Common myeloid progenitor, CD34-positive (primary cell): ENCODE measurements at regions not wholly inside any gene's neighbourhood (a gene's known extent, or its start where the extent isn't known, plus 50 kb on each side); places are given as distances from the start of the nearest gene placed in this dataset.

ENCODE experiments used
- CTCF ChIA-PET: fragments of 350-600 bp; sonication (Branson Sonifier 250); formaldehyde crosslinking; loops from one replicate; lab custom pipeline; 2021; ENCODE audit warnings: antibody characterized with exemption; lab: Charles Lee
- POLR2A ChIA-PET: fragments of 350-600 bp; sonication (Branson Sonifier 250); formaldehyde crosslinking; loops from one replicate; lab custom pipeline; 2021; ENCODE audit warnings: antibody characterized with exemption; lab: Charles Lee
- DNase-seq, 3 donors: peaks; one replicate each; pipeline versions ENCODE4 v3.0.0 to v3.0.0-alpha.2; 2013
- H3K27ac ChIP-seq, 2 experiments: 1 replicate in 1 of 2; 2 replicates in 1 of 2; pipeline ENCODE4 v1.7.0; 2013; ENCODE audit warnings: inconsistent platforms in 2 of 2, low read length in 2 of 2, mild to moderate bottlenecking in 2 of 2, low read depth in 1 of 2, moderate library complexity in 1 of 2; ENCODE audit not compliant: severe bottlenecking in 2 of 2, insufficient read depth in 1 of 2, poor library complexity in 1 of 2
- H3K27me3 ChIP-seq, 5 experiments: replicated peaks in 2 of 5; 1 replicate in 3 of 5; 2 replicates in 2 of 5; pipeline versions ENCODE4 v1.6.1 to v1.7.0; 2013; ENCODE audit warnings: low read length in 4 of 5, mild to moderate bottlenecking in 2 of 5, moderate library complexity in 2 of 5, inconsistent platforms in 1 of 5; ENCODE audit not compliant: insufficient read depth in 5 of 5, control insufficient read depth in 4 of 5
- H3K36me3 ChIP-seq, 4 experiments: 1 replicate in 2 of 4; 2 replicates in 2 of 4; pipeline versions ENCODE4 v1.6.1 to v1.7.0; 2013; ENCODE audit warnings: low read length in 3 of 4, control low read depth in 1 of 4, mild to moderate bottlenecking in 1 of 4; ENCODE audit not compliant: control insufficient read depth in 4 of 4, insufficient read depth in 4 of 4
- H3K4me1 ChIP-seq, 4 experiments: 1 replicate in 3 of 4; 2 replicates in 1 of 4; pipeline versions ENCODE4 v1.6.1 to v1.7.1; 2013; ENCODE audit warnings: low read length in 3 of 4, mild to moderate bottlenecking in 3 of 4, control low read depth in 1 of 4, inconsistent platforms in 1 of 4, moderate library complexity in 1 of 4; ENCODE audit not compliant: control insufficient read depth in 4 of 4, insufficient read depth in 4 of 4; ENCODE audit errors: control extremely low read depth in 1 of 4
- H3K4me3 ChIP-seq, 7 experiments: 1 replicate in 4 of 7; 2 replicates in 3 of 7; pipeline versions ENCODE4 v1.5.1 to v1.7.0; 2013; ENCODE audit warnings: mild to moderate bottlenecking in 7 of 7, low read length in 6 of 7, moderate library complexity in 6 of 7, inconsistent platforms in 2 of 7, low read depth in 2 of 7, control low read depth in 1 of 7; ENCODE audit not compliant: insufficient read depth in 4 of 7, control insufficient read depth in 1 of 7; ENCODE audit errors: extremely low read depth in 1 of 7
- H3K9me3 ChIP-seq, 5 experiments: 1 replicate in 4 of 5; 2 replicates in 1 of 5; pipeline versions ENCODE4 v1.6.1 to v1.7.1; 2013; ENCODE audit warnings: low read length in 4 of 5, mild to moderate bottlenecking in 2 of 5, inconsistent platforms in 1 of 5, low read depth in 1 of 5, moderate library complexity in 1 of 5; ENCODE audit not compliant: control insufficient read depth in 4 of 5, insufficient read depth in 2 of 5; ENCODE audit errors: control extremely low read depth in 1 of 5
- WGBS: methylation state at CpG from one replicate; pipeline ENCODE4 v1.1.5; 2013; ENCODE audit not compliant: insufficient coverage; 5-methylcytosine and 5-hydroxymethylcytosine counted together

- Histone ChIP-seq H3K4me3 (no peak overlapping the region), H3K4me1 (no peaks in the 10 kb centered on the region), H3K36me3 (no peaks in the 10 kb centered on the region), H3K27ac (no peak overlapping the region), H3K27me3 (peaks cover 0 to 2% (median 0%) of the 10 kb centered on the region in 5 experiments), H3K9me3 (no peaks in the 10 kb centered on the region)
- POLR2A ChIA-PET, result no interaction called here
- CTCF ChIA-PET, result interaction anchor here (1.2 kb wide), 1 partner anchor 19 kb away, joined by 3 read pairs; no protein-coding TSS in a partner anchor
- WGBS, result 100% methylated on average over 1 of the region's 4 CpGs
- no peak for DNase-seq
Observed at GRCh38 chr9:14517154-14517906, 175.9 kb downstream of the ZDHHC21 start.

- CTCF ChIA-PET, result no interaction called here
- Histone ChIP-seq H3K4me1 (no peaks in the 10 kb centered on the region), H3K27ac (no peak overlapping the region), H3K27me3 (peaks cover 0 to 2% (median 0%) of the 10 kb centered on the region in 5 experiments), H3K4me3 (no peak overlapping the region), H3K9me3 (no peaks in the 10 kb centered on the region), H3K36me3 (no peaks in the 10 kb centered on the region)
- WGBS, result no CpG with 5 or more reads among the region's 2 CpGs
- DNase-seq, result no peak
- POLR2A ChIA-PET, result no interaction called here
Observed at GRCh38 chr9:14516656-14517055, 176.6 kb downstream of the ZDHHC21 start.

- Histone ChIP-seq H3K27me3 (no peaks in the 10 kb centered on the region), H3K27ac (peak overlapping the region in 1 of 2 experiments; percentile 3), H3K4me3 (no peak overlapping the region), H3K9me3 (no peaks in the 10 kb centered on the region), H3K36me3 (no peaks in the 10 kb centered on the region), H3K4me1 (no peaks in the 10 kb centered on the region)
- 98% methylated on average over 15 of the region's 16 CpGs for WGBS
- ChIA-PET POLR2A (no interaction called here), CTCF (no interaction called here)
- DNase-seq, result no peak
Observed at GRCh38 chr9:14515571-14516198, 177.5 kb downstream of the ZDHHC21 start.

- POLR2A ChIA-PET, result no interaction called here
- 50% methylated on average over 4 of the region's 4 CpGs for WGBS
- CTCF ChIA-PET, result no interaction called here
- Histone ChIP-seq H3K27me3 (no peaks in the 10 kb centered on the region), H3K9me3 (no peaks in the 10 kb centered on the region), H3K4me1 (no peaks in the 10 kb centered on the region), H3K36me3 (no peaks in the 10 kb centered on the region), H3K27ac (no peak overlapping the region), H3K4me3 (no peak overlapping the region)
- DNase-seq, result peak in 1 of 3 donors; percentile 2
Observed at GRCh38 chr9:14515049-14515448, 178.2 kb downstream of the ZDHHC21 start.

GRCh38 chr9:14512942-14513341 is 180.3 kb downstream of the ZDHHC21 start:
- ChIA-PET POLR2A (no interaction called here), CTCF (no interaction called here)
- Histone ChIP-seq H3K27me3 (no peaks in the 10 kb centered on the region), H3K27ac (no peak overlapping the region), H3K4me1 (no peaks in the 10 kb centered on the region), H3K9me3 (no peaks in the 10 kb centered on the region), H3K4me3 (no peak overlapping the region), H3K36me3 (no peaks in the 10 kb centered on the region)
- DNase-seq, result no peak
- 100% methylated on average over 1 of the region's 1 CpG for WGBS

GRCh38 chr9:14511452-14511851 is 181.8 kb downstream of the ZDHHC21 start:
- H3K9me3 ChIP-seq, result no peaks in the 10 kb centered on the region
- no peaks in the 10 kb centered on the region for H3K36me3 ChIP-seq
- POLR2A ChIA-PET, result no interaction called here
- no peak for DNase-seq
- H3K4me1 ChIP-seq, result no peaks in the 10 kb centered on the region
- no peak overlapping the region for H3K4me3 ChIP-seq
- H3K27ac ChIP-seq, result no peak overlapping the region
- H3K27me3 ChIP-seq, result no peaks in the 10 kb centered on the region
- CTCF ChIA-PET, result no interaction called here

GRCh38 chr9:14508884-14509283 is 184.3 kb downstream of the ZDHHC21 start:
- CTCF ChIA-PET, result no interaction called here

More at GRCh38 chr9:14508884-14509283, 184.3 kb downstream of the ZDHHC21 start:
- H3K36me3 ChIP-seq, result no peaks in the 10 kb centered on the region
- POLR2A ChIA-PET, result no interaction called here
- H3K27me3 ChIP-seq, result peaks cover 0 to 2% (median 0%) of the 10 kb centered on the region in 5 experiments
- H3K9me3 ChIP-seq, result no peaks in the 10 kb centered on the region
- H3K27ac ChIP-seq, result no peak overlapping the region
- no peak for DNase-seq
- no peaks in the 10 kb centered on the region for H3K4me1 ChIP-seq
- H3K4me3 ChIP-seq, result no peak overlapping the region
- WGBS, result no CpG with 5 or more reads among the region's 2 CpGs
